HUDEP-2 (cell line): ENCODE measurements at regions not wholly inside any gene's neighbourhood (a gene's known extent, or its start where the extent isn't known, plus 50 kb on each side); places are given as distances from the start of the nearest gene placed in this dataset.
"Not testable (repeated sequence)": the region's sequence is repeated elsewhere in the genome, so short reads cannot be mapped to it uniquely, and the experiment has no call there.

ENCODE experiments used
- DNase-seq, 76 experiments: peaks; one replicate each; lab custom pipeline; 2025; ENCODE audit not compliant: unreplicated experiment in 76 of 76; lab: John Stamatoyannopoulos, UW

GRCh38 chr1:218494449-218494852 lies 149.3 kb downstream of the TGFB2 start:
- no peak for DNase-seq

GRCh38 chr1:218495931-218496330 lies 150.8 kb downstream of the TGFB2 start:
- no peak for DNase-seq

- no peak for DNase-seq
These were observed 151.4 kb downstream of the TGFB2 start for GRCh38 chr1:218496561-218496960.

GRCh38 chr1:218498056-218498938 lies 153.2 kb downstream of the TGFB2 start:
- DNase-seq: no peak

GRCh38 chr1:218499011-218499691 lies 154.0 kb downstream of the TGFB2 start:
- no peak for DNase-seq

- DNase-seq: no peak
These were observed 154.8 kb downstream of the TGFB2 start for GRCh38 chr1:218499911-218500310.

- no peak for DNase-seq
These were observed 156.0 kb downstream of the TGFB2 start for GRCh38 chr1:218501161-218501560.

GRCh38 chr1:218502383-218502782 lies 157.2 kb downstream of the TGFB2 start:
- no peak for DNase-seq

- no peak for DNase-seq
These were observed 158.0 kb downstream of the TGFB2 start for GRCh38 chr1:218503102-218503501.

GRCh38 chr1:218507355-218508002 lies 162.3 kb downstream of the TGFB2 start:
- no peak for DNase-seq

- no peak for DNase-seq
These were observed 165.1 kb downstream of the TGFB2 start for GRCh38 chr1:218510153-218510772.

- DNase-seq: no peak
These were observed 168.2 kb downstream of the TGFB2 start for GRCh38 chr1:218513328-218513727.

GRCh38 chr1:218514689-218515088 lies 169.6 kb downstream of the TGFB2 start:
- DNase-seq: no peak

- no peak for DNase-seq
These were observed 171.4 kb downstream of the TGFB2 start for GRCh38 chr1:218516526-218516925.

GRCh38 chr1:218517459-218517858 lies 172.3 kb downstream of the TGFB2 start:
- no peak for DNase-seq

GRCh38 chr1:218518216-218518740 lies 173.1 kb downstream of the TGFB2 start:
- no peak for DNase-seq

- not testable (repeated sequence) for DNase-seq
These were observed 175.5 kb downstream of the TGFB2 start for GRCh38 chr1:218520646-218521045.

GRCh38 chr1:218521414-218522169 lies 176.5 kb downstream of the TGFB2 start:
- DNase-seq: peak in 48 of 76 experiments; percentile 0 to 61 (median 18)

- DNase-seq: no peak
These were observed 179.4 kb downstream of the TGFB2 start for GRCh38 chr1:218524526-218524925.

- DNase-seq: no peak
These were observed 179.9 kb downstream of the TGFB2 start for GRCh38 chr1:218525031-218525430.
